HG03103 (cell line): ENCODE measurements at regions not wholly inside any gene's neighbourhood (a gene's known extent, or its start where the extent isn't known, plus 50 kb on each side); places are given as distances from the start of the nearest gene placed in this dataset.

Experiments used
- ATAC-seq: cut with Tn5 transposase; IDR thresholded peaks from one replicate; pipeline ENCODE4 v1.9.1; 2021; ENCODE audit warnings: low read depth; ENCODE audit not compliant: unreplicated experiment

GRCh38 chr4:189049682-189050081 lies 891.0 kb upstream of the FRG1 start:
- no peak for ATAC-seq

DNA sequence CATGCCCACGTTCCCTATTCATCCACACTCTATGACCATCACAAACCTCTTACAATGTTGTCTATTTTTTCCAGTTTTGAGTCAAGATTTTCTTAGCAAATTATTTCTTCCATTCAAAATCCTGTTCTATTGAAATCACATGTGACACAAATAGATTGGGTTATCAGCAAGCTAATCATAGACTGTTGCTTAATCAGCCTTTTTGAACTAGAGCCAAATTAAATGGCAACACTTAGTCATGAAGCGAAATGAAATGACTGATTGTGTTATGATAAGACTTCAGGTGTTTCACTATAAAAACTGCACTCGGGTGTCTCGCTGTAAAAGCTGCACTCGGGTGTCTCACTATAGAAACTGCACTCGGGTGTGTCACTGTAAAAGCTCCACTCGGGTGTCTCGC lies 890.0 kb upstream of the FRG1 start:
- ATAC-seq: no peak

DNA sequence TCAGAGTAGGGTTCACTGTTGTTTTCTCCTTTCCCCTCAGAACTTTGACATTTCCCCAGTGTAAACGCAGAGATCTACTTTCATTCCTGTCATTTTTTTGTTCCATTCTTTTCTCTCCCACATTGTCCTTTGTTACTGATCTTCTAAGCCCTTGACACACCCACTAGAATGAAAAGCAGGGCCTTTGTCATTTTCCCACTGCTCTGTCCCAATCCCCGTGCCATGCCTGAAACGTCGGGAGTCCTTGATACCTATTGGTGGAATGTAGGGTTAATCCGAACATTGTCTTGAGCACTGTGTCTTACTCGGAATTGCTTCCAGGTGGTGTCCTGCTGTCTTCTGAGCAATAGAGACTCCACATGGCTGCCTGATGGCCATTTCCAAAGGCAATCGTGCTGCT lies 887.1 kb upstream of the FRG1 start:
- no peak for ATAC-seq

GRCh38 chr4:189060104-189060503 lies 880.6 kb upstream of the FRG1 start:
- no peak for ATAC-seq

DNA sequence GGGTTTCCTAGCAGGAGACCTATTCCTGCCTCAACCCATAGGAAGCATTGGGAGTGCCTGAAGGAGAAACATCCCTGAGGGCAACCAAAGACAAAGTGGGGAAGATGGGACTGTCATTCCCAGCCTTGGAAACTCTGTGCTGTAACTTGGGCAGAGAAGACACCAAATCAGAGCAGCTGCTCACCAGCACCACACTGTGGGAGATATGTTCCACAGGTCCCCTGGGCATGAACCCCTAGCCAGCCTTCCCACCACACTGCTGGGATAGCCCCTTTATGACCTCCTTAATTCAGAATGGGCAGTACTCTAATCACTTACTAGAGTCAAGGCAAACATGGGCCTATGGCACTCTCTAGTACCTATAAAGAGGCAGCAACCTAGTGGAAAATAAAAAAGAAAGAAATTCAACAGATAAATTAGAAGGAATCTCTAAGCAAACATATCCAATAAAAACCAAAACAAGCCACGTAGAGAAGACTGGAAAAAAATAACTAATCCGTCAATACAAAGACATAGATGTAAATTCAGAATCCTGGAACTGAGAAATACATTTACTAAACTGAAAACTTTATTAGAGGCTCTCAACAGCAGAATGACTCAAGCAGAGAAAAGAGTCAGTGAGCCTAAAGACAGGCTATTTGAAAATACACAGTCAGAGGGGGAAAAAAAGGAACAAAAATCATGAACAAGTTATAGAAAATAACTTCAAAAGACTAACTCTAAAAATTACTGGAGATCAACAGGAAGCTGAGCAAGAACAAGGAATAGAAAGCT lies 878.4 kb upstream of the FRG1 start:
- ATAC-seq: no peak

DNA sequence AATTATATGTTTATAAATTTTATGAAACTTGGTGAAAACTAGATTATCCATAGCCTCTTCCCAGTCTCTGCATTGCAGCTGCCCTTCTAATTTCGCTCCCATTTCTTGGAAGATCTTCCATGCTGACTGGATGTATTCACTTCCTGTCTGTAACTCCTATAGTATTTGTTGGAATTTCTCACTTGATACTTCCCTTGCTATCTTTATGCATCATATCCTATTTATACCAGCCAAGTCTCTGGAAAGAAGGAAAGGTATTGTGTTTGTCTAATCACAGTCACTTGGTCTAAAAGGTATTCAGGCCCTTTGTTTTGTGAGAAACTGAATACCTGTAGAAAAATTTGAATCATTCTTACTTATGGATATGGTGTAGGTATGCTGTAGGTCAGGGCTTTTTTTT lies 870.9 kb upstream of the FRG1 start:
- no peak for ATAC-seq

GRCh38 chr4:189071241-189071640 lies 869.4 kb upstream of the FRG1 start:
- no peak for ATAC-seq

GRCh38 chr4:189073739-189074138 lies 866.9 kb upstream of the FRG1 start:
- ATAC-seq: no peak

GRCh38 chr4:189081826-189082225 lies 858.8 kb upstream of the FRG1 start:
- ATAC-seq: no peak

DNA sequence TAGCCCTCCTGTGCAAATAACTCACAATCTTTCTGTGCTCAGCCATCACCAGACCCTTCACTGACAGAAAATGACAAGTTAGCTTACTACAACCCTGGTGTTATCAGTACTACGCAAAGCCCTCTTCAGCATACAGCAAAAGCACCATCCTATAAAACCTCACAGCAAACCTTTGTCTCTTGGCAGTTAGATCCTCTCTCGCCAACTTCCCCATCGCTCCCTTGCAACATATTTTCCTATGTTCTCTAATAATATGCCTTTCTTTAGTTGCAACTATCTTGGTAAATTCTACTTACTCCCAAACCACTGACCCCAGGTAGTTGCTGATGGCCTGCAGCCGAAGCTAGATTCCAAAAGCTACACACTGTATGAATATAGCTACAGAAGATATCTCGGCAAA lies 856.9 kb upstream of the FRG1 start:
- ATAC-seq: no peak

DNA sequence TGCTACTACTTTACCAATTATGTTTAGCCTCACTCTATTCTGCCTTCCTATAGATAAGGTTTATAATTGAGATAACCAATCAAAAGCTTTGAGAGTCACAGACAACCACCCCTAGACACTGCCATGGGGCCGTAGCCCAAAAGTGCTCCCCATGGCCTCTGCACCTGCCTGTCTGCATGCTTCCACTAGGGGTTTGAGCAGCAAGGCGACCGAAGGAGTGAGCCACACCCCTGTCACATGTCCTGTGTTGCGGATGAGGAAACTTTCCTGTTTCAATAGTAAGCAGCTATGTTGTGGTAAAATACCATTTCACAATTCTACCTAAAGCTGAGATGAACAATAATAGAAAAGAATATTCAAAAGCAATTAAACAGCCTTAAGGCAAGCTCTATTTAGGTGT lies 856.0 kb upstream of the FRG1 start:
- no peak for ATAC-seq

- ATAC-seq: no peak
Measured at GRCh38 chr4:189087971-189088370, 852.7 kb upstream of the FRG1 start.

GRCh38 chr4:189088780-189089179 lies 851.9 kb upstream of the FRG1 start:
- ATAC-seq: no peak

DNA sequence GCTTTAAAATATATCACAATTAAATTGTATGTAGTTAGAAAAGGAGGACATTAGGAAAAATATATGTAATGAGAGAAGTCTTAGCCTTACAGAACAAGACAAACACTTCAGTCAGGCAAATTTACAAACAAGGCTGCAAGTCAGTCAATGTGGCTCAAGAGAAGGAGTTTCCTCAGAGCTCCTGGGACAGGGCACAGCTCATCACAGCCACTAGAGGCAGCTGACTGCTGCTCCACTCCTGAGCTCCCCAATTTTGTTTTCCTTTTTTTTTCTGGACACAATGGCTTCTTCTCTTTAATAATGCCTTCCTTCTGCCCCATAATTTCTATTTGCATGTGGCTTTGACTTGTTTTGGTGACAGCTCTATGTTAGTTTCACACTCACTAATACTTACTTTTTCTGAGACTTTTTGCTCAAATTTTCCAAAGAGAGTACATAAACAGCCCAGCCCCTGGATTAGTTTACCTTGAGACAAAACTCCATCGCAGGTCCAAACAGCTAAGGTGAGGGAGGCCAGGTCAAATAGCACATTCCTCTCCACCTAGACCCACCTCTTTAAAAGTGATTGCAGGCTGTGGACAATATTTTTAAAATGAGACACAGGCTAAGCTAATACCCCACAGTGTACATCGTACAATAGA lies 850.4 kb upstream of the FRG1 start:
- no peak for ATAC-seq

GRCh38 chr4:189092581-189092980 lies 848.1 kb upstream of the FRG1 start:
- ATAC-seq: no peak

DNA sequence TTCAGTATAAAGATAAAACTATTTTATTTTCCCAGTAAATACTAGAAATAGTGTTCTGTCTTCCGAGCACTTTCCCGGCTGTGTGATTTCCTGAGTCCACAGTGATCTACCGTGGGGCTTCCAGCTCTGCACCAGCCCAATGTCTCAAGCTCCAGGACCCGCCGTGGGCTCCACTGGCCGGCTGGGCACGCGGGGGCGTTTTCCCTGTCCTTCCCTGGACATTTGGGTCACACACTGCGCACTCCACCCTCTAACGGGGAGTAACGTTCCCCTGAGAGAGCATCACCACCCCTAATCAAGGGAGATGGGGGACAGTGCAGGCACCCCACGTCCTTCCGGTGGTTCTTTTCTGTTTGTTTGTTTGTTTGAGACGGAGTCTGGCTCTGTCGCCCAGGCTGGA lies 844.6 kb upstream of the FRG1 start:
- no peak for ATAC-seq

GRCh38 chr4:189096717-189097116 lies 844.0 kb upstream of the FRG1 start:
- no peak for ATAC-seq

GRCh38 chr4:189098932-189099696 lies 841.6 kb upstream of the FRG1 start:
- no peak for ATAC-seq

- ATAC-seq: no peak
Measured at GRCh38 chr4:189113389-189113888, 827.2 kb upstream of the FRG1 start.

DNA sequence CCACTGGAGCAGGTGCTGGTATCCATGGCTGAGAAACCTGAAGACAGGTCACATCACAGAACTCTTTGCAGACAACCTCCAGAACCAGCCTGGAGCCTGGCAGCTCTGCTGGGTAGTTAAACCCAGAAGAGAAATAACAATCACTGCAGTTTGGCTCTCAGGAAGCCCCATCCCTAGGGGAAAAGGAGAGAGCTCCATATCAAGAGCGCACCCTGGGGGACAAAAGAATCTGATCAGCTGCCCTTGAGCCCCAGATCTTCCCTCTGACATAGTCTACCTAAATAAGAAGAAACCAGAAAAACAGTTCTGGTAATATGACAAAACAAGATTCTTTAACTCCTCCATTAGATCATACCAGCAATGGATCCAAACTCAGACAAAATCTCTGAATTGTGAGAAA lies 823.2 kb upstream of the FRG1 start:
- no peak for ATAC-seq

DNA sequence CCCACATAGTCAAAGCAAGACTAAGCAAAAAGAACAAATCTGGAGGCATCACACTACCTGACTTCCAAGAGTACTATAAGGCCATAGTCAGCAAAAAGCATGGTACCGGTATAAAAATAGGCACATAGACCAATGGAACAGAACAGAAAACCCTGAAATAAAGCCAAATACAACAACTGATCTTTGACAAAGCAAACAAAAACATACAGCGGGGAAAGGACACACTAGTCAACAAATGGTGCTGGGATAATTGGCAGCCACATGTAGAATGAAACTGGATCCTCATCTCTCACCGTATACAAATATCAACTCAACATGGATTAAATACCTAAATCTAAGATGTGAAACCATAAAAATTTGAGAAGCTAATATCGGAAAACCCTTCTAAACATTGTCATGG lies 819.3 kb upstream of the FRG1 start:
- no peak for ATAC-seq
